Loucy (cell line): ENCODE measurements at regions not wholly inside any gene's neighbourhood (a gene's known extent, or its start where the extent isn't known, plus 50 kb on each side); places are given as distances from the start of the nearest gene placed in this dataset.

ENCODE experiments used
- EZH2phosphoT487 ChIP-seq: fragments of 200-600 bp; IDR thresholded peaks from 2 replicates; pipeline ENCODE4 v1.6.1; 2018; ENCODE audit warnings: antibody characterized with exemption, mild to moderate bottlenecking, moderate library complexity, borderline replicate concordance
- TF ChIP-seq, protein P1 (sequence below): fragments of 200-600 bp; sonication (generic); conservative IDR thresholded peaks from 2 replicates; pipeline ENCODE4 v1.5.1; 2014; ENCODE audit warnings: mild to moderate bottlenecking, antibody characterized with exemption, low read length

DNA sequence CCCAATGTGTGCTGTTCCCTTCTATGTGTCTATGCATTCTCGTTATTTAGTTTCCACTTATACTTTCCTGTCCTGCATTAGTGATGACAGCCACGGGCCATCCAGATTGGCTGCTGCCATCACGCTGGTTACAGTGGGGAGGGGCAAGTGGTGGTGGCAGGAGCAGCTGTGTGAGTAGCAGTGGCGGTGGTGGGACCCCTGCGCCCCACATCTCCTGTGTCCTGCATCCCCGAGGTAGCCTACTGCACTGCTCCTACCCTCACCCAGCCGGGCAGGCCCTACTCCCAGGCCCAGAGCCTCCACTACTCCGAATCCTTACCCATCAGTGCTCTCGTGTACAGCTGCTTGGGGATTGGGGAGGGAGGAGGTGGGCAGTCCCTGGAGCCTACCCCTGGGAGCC, 798.7 kb upstream of the AGA start:
- TF ChIP-seq, protein P1, sequence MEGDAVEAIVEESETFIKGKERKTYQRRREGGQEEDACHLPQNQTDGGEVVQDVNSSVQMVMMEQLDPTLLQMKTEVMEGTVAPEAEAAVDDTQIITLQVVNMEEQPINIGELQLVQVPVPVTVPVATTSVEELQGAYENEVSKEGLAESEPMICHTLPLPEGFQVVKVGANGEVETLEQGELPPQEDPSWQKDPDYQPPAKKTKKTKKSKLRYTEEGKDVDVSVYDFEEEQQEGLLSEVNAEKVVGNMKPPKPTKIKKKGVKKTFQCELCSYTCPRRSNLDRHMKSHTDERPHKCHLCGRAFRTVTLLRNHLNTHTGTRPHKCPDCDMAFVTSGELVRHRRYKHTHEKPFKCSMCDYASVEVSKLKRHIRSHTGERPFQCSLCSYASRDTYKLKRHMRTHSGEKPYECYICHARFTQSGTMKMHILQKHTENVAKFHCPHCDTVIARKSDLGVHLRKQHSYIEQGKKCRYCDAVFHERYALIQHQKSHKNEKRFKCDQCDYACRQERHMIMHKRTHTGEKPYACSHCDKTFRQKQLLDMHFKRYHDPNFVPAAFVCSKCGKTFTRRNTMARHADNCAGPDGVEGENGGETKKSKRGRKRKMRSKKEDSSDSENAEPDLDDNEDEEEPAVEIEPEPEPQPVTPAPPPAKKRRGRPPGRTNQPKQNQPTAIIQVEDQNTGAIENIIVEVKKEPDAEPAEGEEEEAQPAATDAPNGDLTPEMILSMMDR, result no peak
- TF ChIP-seq EZH2phosphoT487, result no peak
